DOHH2 (cell line): ENCODE measurements at regions not wholly inside any gene's neighbourhood (a gene's known extent, or its start where the extent isn't known, plus 50 kb on each side); places are given as distances from the start of the nearest gene placed in this dataset.

Source experiments
- H3F3A ChIP-seq: fragments of 200-600 bp; sonication (generic), shearing (Covaris generic); 2 replicates; pipeline ENCODE4 v1.6.0; 2016; ENCODE audit warnings: antibody characterized with exemption, mild to moderate bottlenecking; ENCODE audit not compliant: control insufficient read depth, insufficient read depth
- H3K27ac ChIP-seq: fragments of 200-600 bp; sonication (generic); 2 replicates; pipeline ENCODE4 v1.5.1; 2014; ENCODE audit warnings: low read depth, mild to moderate bottlenecking, low read length, moderate library complexity
- H3K27me3 ChIP-seq: fragments of 200-600 bp; sonication (generic); 2 replicates; pipeline ENCODE4 v1.6.1; 2014; ENCODE audit warnings: mild to moderate bottlenecking, low read length, mixed read lengths; ENCODE audit not compliant: control insufficient read depth
- H3K36me3 ChIP-seq: fragments of 200-600 bp; sonication (generic); 2 replicates; pipeline ENCODE4 v1.6.1; 2014; ENCODE audit warnings: mild to moderate bottlenecking, low read length, moderate library complexity, mixed read lengths; ENCODE audit not compliant: control insufficient read depth
- H3K4me1 ChIP-seq: fragments of 200-600 bp; sonication (generic); 2 replicates; pipeline ENCODE4 v1.6.1; 2014; ENCODE audit warnings: mild to moderate bottlenecking, low read length, mixed read lengths; ENCODE audit not compliant: control insufficient read depth
- H3K4me2 ChIP-seq: fragments of 200-600 bp; sonication (generic); 2 replicates; pipeline ENCODE4 v1.6.0; 2014; ENCODE audit warnings: mild to moderate bottlenecking, low read length, moderate library complexity
- H3K4me3 ChIP-seq: fragments of 200-600 bp; sonication (generic); 2 replicates; pipeline ENCODE4 v1.5.1; 2014; ENCODE audit warnings: mild to moderate bottlenecking, low read length, mixed read lengths
- H3K79me2 ChIP-seq: fragments of 200-600 bp; sonication (generic); 2 replicates; pipeline ENCODE4 v1.6.1; 2014; ENCODE audit warnings: mild to moderate bottlenecking, low read length, mixed read lengths; ENCODE audit not compliant: control insufficient read depth
- H3K9me2 ChIP-seq: fragments of 200-600 bp; sonication (generic); replicated peaks from 2 replicates; pipeline ENCODE4 v1.6.1; 2014; ENCODE audit warnings: mild to moderate bottlenecking, low read length, mixed read lengths; ENCODE audit not compliant: control insufficient read depth
- H3K9me3 ChIP-seq: fragments of 200-600 bp; sonication (generic); 2 replicates; pipeline ENCODE4 v1.6.1; 2014; ENCODE audit warnings: antibody characterized with exemption, low read length, mixed read lengths; ENCODE audit not compliant: control insufficient read depth, insufficient read depth
- H4K20me1 ChIP-seq: fragments of 200-600 bp; sonication (generic); 2 replicates; pipeline ENCODE4 v1.6.0; 2014; ENCODE audit warnings: low read depth, mild to moderate bottlenecking, antibody characterized with exemption, low read length, moderate library complexity; ENCODE audit not compliant: control insufficient read depth, insufficient read depth
- CTCF ChIP-seq: fragments of 200-600 bp; sonication (generic); IDR thresholded peaks from one replicate; pipeline ENCODE4 v1.5.1; 2014; ENCODE audit warnings: antibody characterized with exemption, mild to moderate bottlenecking, low read depth, low read length; ENCODE audit not compliant: poor library complexity, severe bottlenecking
- EZH2phosphoT487 ChIP-seq: fragments of 200-600 bp; sonication (generic); IDR thresholded peaks from 2 replicates; pipeline ENCODE4 v1.6.1; 2017; ENCODE audit warnings: borderline replicate concordance, mild to moderate bottlenecking, antibody characterized with exemption, low read length, moderate library complexity, mixed read lengths

GRCh38 chr2:62566847-62567246 lies 60.9 kb upstream of the TMEM17 start:
- Histone ChIP-seq H3K4me1 (no peaks in the 10 kb centered on the region), H3K36me3 (no peaks in the 10 kb centered on the region), H3F3A (no peaks in the 10 kb centered on the region), H3K27me3 (no peaks in the 10 kb centered on the region), H3K79me2 (no peaks in the 10 kb centered on the region), H3K9me2 (no peaks in the 10 kb centered on the region), H3K4me2 (no peak overlapping the region), H3K27ac (no peak overlapping the region), H3K9me3 (no peaks in the 10 kb centered on the region), H3K4me3 (no peak overlapping the region), H4K20me1 (no peaks in the 10 kb centered on the region)
- TF ChIP-seq EZH2phosphoT487 (no peak), CTCF (no peak)

- no peaks in the 10 kb centered on the region for H3K27me3 ChIP-seq
- no peak for TF ChIP-seq CTCF
- no peak for TF ChIP-seq EZH2phosphoT487
- H3K4me3 ChIP-seq: no peak overlapping the region
- no peaks in the 10 kb centered on the region for H3F3A ChIP-seq
- no peaks in the 10 kb centered on the region for H3K79me2 ChIP-seq
- no peaks in the 10 kb centered on the region for H3K4me1 ChIP-seq
- H3K36me3 ChIP-seq: no peaks in the 10 kb centered on the region
- H3K4me2 ChIP-seq: no peak overlapping the region
- H3K9me3 ChIP-seq: no peaks in the 10 kb centered on the region
- no peaks in the 10 kb centered on the region for H4K20me1 ChIP-seq
- no peak overlapping the region for H3K27ac ChIP-seq
- H3K9me2 ChIP-seq: no peaks in the 10 kb centered on the region
Measured at GRCh38 chr2:62565309-62565908, 59.4 kb upstream of the TMEM17 start.

GRCh38 chr2:62564380-62565137 lies 58.6 kb upstream of the TMEM17 start:
- Histone ChIP-seq H3K27ac (no peak overlapping the region), H3K36me3 (no peaks in the 10 kb centered on the region), H3K79me2 (no peaks in the 10 kb centered on the region), H3K4me3 (no peak overlapping the region), H3K9me2 (no peaks in the 10 kb centered on the region), H3F3A (no peaks in the 10 kb centered on the region), H3K4me1 (no peaks in the 10 kb centered on the region), H4K20me1 (no peaks in the 10 kb centered on the region), H3K4me2 (no peak overlapping the region), H3K9me3 (no peaks in the 10 kb centered on the region), H3K27me3 (no peaks in the 10 kb centered on the region)
- TF ChIP-seq EZH2phosphoT487: no peak
- TF ChIP-seq CTCF: no peak
